Right kidney (tissue), 1 donor: ENCODE measurements at regions not wholly inside any gene's neighbourhood (a gene's known extent, or its start where the extent isn't known, plus 50 kb on each side); places are given as distances from the start of the nearest gene placed in this dataset.

Experiments used
- DNase-seq: peaks from one replicate; pipeline ENCODE4 v3.0.0-alpha.2; 2016

DNA sequence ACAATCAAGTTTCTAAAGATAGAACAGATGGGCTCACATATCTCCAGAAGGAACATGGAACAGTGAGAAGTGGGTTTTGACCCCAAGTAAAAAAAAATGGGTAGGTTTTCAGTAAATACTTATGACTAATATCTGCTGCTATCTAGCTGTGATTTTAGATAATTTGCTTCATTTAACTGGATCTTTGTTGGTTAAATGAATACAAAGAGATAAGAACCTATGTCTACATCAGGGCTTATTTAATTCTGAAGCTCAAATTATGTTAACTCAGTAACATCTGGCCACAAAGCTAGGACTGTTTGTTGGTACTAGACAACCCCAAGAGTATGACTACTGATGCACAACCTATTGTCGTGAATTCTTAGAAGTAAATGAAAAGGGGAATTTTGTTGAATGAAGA is 144.4 kb upstream of the SESN3 start:
- DNase-seq, result no peak

- no peak for DNase-seq
Observed at GRCh38 chr11:95374105-95374504, 143.1 kb upstream of the SESN3 start.

DNA sequence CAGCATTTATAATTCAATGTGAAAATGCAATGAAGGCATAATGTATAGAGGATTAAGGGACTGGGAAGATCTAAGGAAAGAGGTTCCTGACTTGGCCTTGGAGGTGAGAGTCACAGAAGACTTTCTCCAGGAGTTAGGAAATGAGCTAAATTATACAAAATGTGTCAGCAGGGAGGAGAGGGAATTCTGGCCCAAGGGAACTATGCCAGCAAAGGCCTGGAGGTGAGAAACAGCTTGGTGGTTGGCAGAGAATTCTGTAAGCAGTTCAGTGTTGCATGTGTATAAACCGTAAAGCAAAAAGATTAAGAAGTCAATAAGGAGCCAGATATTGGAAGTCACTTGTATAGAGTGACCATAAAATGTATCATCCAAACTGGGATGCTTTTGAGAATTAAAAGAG is 142.2 kb upstream of the SESN3 start:
- no peak for DNase-seq

GRCh38 chr11:95372097-95372656 is 141.2 kb upstream of the SESN3 start:
- DNase-seq, result no peak

- DNase-seq, result no peak
Observed at GRCh38 chr11:95371153-95371552, 140.2 kb upstream of the SESN3 start.

GRCh38 chr11:95367726-95368125 is 136.7 kb upstream of the SESN3 start:
- DNase-seq, result no peak

DNA sequence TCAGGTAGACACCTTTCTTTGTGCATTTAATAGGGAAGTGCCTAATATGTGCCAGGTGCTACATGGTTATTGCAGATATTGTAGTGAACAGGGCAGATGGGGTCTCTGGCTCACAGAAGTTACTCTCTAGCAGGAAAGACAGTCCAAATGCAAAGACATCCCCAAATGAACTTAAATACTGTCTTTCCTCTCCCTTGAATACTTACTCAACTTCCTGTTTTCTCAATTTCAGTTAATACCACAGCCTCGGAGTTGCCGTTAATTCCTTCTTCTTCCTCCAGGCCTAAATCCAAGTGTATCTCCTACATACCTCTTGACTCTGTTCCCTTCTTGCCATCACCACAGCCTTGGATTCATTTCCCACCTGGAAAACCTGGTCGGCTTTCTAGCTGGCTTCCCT is 134.3 kb upstream of the SESN3 start:
- DNase-seq, result no peak

DNA sequence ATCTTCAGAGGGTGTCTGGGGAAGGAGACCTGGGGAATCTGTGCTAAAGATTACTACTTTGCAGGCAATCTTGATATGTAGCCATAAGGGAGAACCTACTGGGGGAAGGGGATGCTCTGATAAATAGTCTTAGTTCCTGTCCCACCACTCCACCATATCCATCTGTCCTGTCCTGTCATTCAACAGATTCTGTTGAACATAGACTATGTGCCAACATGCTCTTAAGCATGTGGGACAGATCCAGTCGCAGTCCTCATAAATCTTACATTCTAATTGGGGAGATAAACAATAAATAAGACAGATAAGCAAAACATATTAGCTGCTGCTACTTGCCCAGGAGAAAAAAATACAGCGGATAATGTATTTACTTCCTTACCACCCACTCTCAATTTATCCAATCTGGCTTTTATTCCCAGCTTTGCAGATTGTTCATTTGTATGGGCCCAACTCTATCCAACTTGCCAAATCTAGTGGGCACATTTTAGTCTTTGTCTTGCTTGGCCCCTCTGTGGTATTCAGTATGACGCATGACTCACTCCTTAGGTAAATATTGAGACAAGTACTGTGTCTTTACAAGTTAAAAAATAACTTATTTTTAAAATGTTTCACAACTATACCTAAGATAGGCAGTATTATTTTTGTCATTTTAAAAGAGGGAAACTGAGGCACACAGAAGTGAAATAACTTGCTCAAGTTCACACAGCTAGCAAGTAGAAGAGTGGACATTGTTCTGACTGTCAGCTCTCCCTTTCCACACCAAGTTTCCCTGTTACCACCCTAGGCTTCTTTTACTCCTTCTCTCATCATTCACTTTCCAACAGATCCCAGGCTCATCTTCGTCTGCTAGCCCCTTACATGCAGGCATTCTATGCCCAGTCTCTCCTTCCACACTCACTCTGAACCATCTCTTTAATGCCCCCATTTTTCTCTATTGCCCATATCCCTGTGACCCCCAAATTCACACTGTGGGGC is 133.6 kb upstream of the SESN3 start:
- no peak for DNase-seq

- DNase-seq, result no peak
Observed at GRCh38 chr11:95363708-95364107, 132.7 kb upstream of the SESN3 start.

DNA sequence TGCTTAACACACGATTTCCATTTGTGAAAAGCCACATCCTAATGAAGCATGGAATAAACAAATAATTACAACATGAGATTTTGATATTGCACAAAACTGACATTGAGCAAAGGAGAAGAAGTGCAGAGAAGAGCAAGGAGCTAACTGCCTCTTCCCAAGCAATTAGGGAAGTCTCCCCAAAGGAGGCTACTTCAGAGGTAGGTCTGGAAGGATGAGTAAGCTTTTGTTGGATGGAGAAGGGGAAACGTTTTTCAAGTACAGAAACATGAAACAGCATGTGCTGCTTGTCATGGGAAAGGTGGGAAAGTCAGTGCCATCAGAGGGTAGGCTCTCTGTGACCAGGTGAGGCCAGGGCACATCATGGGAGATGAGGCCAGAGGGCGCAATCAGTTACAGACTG is 132.2 kb upstream of the SESN3 start:
- DNase-seq, result no peak

DNA sequence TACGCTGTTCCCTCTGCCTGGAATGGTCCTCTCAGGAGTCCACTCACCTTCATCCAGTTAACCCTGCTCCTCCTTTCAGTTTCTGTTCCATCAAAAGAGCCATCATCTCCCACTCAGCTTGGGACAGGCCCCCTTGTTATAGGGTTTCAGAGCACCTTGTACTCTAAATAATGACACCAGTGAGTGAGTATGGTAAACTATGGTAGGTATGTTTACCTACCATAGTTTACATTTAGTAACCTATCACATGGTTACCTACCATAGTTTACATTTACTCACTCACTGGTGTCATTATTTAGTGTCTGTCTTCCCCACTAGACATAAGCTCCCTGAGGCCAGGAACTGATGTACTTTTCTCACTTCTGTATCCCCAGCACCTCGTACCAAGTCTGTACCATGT is 130.2 kb upstream of the SESN3 start:
- no peak for DNase-seq

DNA sequence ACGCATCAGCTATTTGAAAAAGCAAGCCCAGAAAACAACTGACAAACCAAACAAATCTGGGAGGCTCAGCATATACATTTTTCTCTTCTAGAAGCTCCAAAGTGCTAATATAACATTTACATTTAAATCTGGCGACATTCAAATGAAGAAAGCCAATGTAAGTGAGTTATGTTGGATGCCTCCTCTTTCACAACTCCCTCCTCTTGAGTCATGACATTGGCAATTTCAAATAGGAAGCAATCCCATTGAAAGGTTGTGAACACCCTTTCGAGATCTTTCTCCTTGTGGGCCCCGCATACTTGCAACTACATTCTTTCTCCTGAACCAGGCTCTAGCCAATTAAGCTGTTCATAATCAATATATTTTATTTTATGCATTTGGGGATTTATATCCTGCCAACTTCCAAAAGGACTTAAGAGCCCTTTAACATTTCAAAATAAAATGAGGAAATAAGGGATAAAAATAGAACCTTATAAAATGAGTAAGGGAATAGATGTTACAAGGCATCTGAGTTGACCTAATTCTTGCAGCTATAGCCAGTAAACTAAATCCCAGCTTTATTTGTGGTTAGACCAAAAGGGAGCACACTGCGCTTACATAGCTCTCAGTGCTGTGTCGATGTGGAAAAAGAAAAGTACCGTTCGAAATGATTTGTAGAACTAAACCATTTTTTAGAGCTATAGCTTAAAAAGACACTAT is 129.5 kb upstream of the SESN3 start:
- DNase-seq, result no peak

DNA sequence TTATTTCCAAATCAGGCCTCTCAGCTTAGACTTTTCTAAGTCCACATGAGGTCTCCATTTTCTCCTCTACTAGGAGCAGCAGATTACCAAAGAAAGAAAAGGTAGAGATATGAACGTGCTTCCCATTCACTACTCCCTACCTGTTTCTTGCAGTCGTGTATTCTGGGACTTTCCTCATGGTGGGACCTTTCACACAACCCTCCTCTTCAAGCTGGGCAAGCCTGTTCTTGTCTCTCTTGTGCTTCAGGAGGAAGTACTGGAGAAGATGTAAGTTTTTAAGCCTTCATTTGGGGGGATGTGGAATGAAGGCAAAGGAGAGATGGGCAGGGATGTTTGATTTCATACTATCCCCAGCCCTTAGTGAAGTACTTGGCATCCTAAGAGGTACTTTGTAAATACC is 128.8 kb upstream of the SESN3 start:
- DNase-seq, result no peak

- no peak for DNase-seq
Observed at GRCh38 chr11:95359341-95359663, 128.3 kb upstream of the SESN3 start.

DNA sequence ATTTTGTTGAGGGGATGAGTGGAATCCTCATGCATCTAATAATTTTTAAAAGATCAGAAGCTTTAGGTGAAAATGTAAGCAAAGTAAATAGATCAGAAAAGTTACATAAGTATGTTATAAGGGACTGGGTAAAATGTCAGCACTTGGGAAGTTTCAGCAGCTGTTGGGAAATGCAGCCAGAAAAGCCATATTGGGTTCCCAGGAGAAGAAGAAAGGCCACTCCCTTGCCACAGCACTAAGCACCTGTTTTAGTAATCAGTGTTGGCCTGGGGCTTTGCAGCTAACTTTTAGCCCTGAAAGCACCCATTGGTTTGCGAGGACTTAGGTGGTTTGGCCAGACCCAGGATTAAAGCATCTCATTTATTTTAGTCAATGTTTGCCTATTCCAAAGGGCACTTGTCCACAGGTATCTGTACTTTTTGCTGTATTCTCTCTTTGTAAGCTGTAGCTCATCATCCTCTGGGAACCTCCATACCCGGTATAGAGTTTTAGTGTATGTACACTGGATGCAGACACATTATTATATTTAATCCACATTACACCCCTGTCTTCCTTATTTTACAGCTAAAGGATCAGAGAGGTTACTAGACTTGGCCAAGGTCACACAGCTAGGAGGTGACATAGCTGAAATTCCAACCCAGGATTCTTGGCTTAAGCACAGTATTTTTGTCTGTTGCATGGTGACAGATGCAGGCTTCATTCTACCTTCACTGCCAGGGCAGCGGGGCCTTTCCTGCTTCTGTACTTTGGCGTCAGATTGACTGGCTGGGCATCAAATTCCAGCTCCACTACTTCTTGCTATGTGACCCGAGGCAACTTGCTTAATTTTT is 127.7 kb upstream of the SESN3 start:
- no peak for DNase-seq

DNA sequence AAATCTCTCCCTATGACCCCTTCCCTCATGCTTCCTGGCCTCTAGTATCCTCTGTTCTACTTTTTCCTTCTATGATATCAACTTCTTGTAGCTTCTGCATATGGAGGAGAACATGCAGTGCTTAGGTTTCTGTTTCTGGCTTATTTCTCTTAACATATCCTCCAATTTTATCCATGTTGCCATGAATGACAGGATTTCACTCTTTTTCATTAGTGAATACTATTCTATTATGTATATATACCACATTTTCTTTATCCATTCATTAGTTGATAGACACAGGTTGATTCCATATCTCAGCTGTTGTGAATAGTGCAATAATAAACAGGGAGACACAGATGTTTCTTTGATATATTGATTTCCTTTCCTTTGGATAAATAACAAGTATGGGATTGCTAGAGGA is 123.3 kb upstream of the SESN3 start:
- DNase-seq, result no peak

- no peak for DNase-seq
Observed at GRCh38 chr11:95353706-95354105, 122.7 kb upstream of the SESN3 start.

DNA sequence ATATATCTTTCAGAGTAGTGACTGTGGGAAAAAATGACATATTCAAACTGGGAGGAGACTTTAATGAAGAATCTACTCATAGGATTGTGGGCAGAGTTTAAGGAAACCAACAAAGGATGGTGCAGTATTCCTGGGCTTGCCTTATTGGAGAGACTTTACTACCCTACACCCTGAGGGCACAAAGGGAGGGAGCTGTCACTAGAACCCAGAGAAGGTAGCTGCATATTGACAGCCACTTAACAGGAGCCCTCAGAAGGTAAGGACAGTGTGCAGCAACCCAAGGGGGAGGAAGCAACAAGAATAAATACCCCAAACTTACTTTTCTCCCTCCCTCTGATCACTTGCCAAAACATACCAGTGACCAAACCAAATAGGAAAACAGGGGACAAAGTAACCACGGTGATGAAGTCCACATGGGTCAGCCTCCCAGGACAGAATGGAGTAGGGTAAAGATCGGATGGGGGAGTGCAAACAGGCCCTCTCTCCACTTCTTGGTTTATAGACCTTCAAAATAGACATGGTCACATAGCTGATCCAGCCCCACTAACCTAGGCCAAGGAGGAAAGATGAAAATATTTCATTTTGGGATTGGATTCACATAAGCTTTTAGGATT is 121.8 kb upstream of the SESN3 start:
- no peak for DNase-seq

GRCh38 chr11:95349345-95349942 is 118.4 kb upstream of the SESN3 start:
- DNase-seq, result no peak

DNA sequence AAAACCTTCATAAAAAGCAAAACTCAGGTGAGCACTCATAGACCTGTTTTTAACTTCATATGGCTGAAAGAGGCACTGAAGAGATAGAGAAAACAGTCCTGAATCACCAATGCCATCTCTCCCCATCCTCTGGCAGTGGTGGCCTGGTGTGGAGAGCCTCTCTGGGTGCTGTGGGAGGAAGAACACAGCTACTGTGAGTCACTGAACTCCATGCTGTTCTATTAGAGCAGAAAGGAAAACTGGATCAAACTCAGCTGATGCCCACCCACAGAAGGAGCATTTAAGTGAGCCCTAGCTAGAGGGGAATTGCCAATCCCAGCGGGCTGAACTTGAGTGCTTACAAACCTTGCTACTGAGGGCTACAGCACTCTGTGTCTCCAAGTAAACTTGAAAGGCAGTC is 115.3 kb upstream of the SESN3 start:
- DNase-seq, result no peak

DNA sequence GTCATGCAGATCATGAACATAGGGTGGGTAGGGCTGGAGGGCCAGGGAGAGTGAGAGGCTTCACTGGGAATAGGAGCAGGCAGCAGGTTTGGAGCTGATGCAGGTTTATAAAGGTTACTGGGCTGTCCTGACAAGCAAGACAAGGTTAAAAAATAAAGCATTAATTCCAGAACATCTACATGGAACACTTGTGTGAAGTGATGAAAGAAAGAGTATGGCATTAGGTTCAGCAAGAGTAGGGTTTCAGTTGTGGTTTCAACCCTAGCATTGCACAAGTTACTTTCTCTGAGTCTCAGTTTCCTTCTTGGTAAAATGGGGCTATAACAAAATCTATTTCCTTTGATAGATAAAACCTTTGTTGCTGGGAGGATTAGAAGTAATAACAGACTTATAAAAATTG is 114.6 kb upstream of the SESN3 start:
- no peak for DNase-seq
